ENCODE measurements at regions not wholly inside any gene's neighbourhood (a gene's known extent, or its start where the extent isn't known, plus 50 kb on each side); places are given as distances from the start of the nearest gene placed in this dataset.

DNA sequence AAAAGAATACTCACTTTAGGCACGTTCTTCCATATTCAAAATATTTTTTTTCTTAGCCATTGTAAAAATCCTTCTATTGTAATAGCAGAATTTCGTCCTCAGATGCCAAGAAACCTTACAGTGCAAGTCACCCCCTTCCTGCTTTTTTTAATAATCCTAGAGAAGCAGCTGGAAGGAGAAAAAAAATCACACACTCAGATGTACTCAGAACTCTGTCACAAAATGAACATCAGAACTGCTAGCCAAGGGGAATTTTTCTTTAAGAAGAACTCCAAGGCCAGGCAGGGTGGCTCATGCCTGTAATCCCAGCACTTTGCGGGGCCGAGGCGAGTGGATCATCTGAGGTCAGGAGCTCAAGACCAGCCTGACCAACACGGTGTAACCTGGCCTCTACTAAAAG, 127.3 kb upstream of the SPATS2L start:
- no peak overlapping the region for H3K9ac ChIP-seq (ENCODE audit: low read depth in 1 of 2, low read length in 2 of 2)
- no peaks in the 10 kb centered on the region for H3K9me3 ChIP-seq (ENCODE audit: control insufficient read depth in 2 of 2, low read length in 2 of 2)
- no peaks in the 10 kb centered on the region for H3K4me1 ChIP-seq (ENCODE audit: control insufficient read depth in 2 of 2, insufficient read depth in 2 of 2, low read length in 2 of 2)
- peaks cover 0 to 1% of the 10 kb centered on the region in 2 donors for H3K27me3 ChIP-seq (ENCODE audit: control insufficient read depth in 2 of 2, insufficient read depth in 2 of 2, low read length in 2 of 2)
- no peak overlapping the region for H3K27ac ChIP-seq (ENCODE audit: low read depth in 2 of 2, low read length in 2 of 2)
- H3K36me3 ChIP-seq (ENCODE audit: control insufficient read depth in 2 of 2, insufficient read depth in 2 of 2, low read length in 2 of 2) = no peaks in the 10 kb centered on the region
- H3K4me3 ChIP-seq (ENCODE audit: low read length in 2 of 2) = no peak overlapping the region

DNA sequence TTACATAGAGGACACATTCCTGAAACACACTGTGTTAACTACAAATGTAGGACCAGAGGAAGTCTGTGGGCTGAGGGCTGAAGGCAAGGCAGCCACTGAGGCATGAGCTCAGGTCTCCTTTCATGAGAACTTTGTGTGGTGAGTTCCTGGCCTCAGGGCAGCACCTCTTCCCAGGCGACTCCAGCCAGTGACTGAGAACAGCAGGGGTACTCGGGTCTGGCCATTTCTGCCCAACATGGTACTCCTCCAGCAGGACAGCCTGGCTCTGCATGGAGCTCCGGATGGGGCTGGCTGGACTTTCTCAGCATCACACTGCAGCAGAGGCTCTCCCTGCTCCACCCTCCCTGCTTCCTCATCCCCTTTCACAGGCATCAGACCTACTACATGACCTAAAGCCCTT, 125.5 kb upstream of the SPATS2L start:
- H3K9me3 ChIP-seq (ENCODE audit: control insufficient read depth in 2 of 2, low read length in 2 of 2) = no peaks in the 10 kb centered on the region
- H3K4me3 ChIP-seq (ENCODE audit: low read length in 2 of 2) = no peak overlapping the region
- H3K4me1 ChIP-seq (ENCODE audit: control insufficient read depth in 2 of 2, insufficient read depth in 2 of 2, low read length in 2 of 2) = peaks cover 0 to 2% of the 10 kb centered on the region in 2 donors
- no peak overlapping the region for H3K9ac ChIP-seq (ENCODE audit: low read depth in 1 of 2, low read length in 2 of 2)
- H3K36me3 ChIP-seq (ENCODE audit: control insufficient read depth in 2 of 2, insufficient read depth in 2 of 2, low read length in 2 of 2) = no peaks in the 10 kb centered on the region
- no peak overlapping the region for H3K27ac ChIP-seq (ENCODE audit: low read depth in 2 of 2, low read length in 2 of 2)
- H3K27me3 ChIP-seq (ENCODE audit: control insufficient read depth in 2 of 2, insufficient read depth in 2 of 2, low read length in 2 of 2) = peaks cover 0 to 2% of the 10 kb centered on the region in 2 donors

DNA sequence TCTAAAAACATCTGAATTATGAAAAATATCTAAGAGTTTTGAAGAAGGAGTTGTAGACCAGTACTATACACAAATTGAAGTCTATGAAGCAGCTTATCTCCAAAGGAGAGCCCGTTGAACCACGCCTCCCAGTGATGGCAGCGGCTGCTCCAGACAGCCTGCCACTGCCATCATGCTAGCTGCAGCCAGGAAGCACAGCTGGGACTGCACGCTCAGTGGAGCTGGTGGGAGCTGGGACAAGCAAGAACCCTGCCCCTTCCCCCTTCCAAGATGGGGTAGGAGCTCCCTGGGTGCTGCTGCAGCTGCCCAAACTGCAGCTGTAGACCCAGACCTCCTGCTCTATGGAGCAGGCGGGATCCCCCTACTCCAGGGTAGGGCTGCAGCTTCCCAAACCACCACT, 124.7 kb upstream of the SPATS2L start:
- Histone ChIP-seq H3K27ac (ENCODE audit: low read depth in 2 of 2, low read length in 2 of 2) (no peak overlapping the region), H3K4me1 (ENCODE audit: control insufficient read depth in 2 of 2, insufficient read depth in 2 of 2, low read length in 2 of 2) (peaks cover 0 to 2% of the 10 kb centered on the region in 2 donors), H3K36me3 (ENCODE audit: control insufficient read depth in 2 of 2, insufficient read depth in 2 of 2, low read length in 2 of 2) (no peaks in the 10 kb centered on the region), H3K27me3 (ENCODE audit: control insufficient read depth in 2 of 2, insufficient read depth in 2 of 2, low read length in 2 of 2) (peaks cover 0 to 2% of the 10 kb centered on the region in 2 donors), H3K4me3 (ENCODE audit: low read length in 2 of 2) (no peak overlapping the region), H3K9ac (ENCODE audit: low read depth in 1 of 2, low read length in 2 of 2) (no peak overlapping the region), H3K9me3 (ENCODE audit: control insufficient read depth in 2 of 2, low read length in 2 of 2) (no peaks in the 10 kb centered on the region)

DNA sequence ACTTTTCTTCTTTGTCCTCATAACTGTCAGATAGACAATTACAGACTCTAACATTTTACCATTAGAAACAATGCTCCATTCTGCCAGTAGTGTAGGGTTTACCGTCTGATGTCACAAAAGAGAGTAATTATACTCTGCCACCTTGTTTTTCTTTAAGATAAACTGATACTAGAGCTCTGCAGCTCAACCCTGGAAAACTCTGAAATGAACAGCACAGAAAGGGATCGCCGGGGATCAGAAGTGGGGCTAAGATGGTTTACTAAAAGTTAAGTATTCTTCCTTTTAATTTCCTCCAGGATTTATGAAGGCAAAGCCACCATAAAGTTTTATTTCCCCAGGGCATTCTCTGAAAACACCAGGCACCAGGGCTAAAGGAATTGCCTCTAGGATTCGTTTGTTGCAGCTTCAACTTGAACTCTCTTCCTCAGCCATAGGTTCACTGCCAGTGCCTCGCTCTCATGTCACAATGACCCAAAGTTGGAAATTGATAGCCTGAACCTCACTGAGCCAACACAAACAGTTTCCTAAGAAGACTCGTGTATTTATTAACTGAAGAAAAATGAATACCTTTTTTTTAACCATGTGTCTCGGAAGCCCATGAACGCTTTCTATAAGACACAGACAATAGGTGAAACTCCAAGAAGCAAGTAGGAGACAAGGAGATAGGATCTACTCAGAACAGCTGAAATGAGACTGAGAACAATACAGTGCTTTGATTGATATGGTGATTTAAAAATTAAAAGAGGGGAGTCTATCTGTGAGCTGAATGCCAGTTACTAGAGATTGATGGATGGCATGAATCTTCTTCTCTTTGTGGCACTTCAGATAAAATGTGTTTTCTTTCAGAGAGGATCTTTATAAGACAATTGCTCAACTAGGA, 121.5 kb upstream of the SPATS2L start:
- no peak overlapping the region for H3K9ac ChIP-seq (ENCODE audit: low read depth in 1 of 2, low read length in 2 of 2)
- H3K27ac ChIP-seq (ENCODE audit: low read depth in 2 of 2, low read length in 2 of 2) = no peak overlapping the region
- H3K4me1 ChIP-seq (ENCODE audit: control insufficient read depth in 2 of 2, insufficient read depth in 2 of 2, low read length in 2 of 2) = peaks cover 0 to 2% of the 10 kb centered on the region in 2 donors
- H3K9me3 ChIP-seq (ENCODE audit: control insufficient read depth in 2 of 2, low read length in 2 of 2) = no peaks in the 10 kb centered on the region
- H3K36me3 ChIP-seq (ENCODE audit: control insufficient read depth in 2 of 2, insufficient read depth in 2 of 2, low read length in 2 of 2) = no peaks in the 10 kb centered on the region
- peaks cover 0 to 2% of the 10 kb centered on the region in 2 donors for H3K27me3 ChIP-seq (ENCODE audit: control insufficient read depth in 2 of 2, insufficient read depth in 2 of 2, low read length in 2 of 2)
- no peak overlapping the region for H3K4me3 ChIP-seq (ENCODE audit: low read length in 2 of 2)

DNA sequence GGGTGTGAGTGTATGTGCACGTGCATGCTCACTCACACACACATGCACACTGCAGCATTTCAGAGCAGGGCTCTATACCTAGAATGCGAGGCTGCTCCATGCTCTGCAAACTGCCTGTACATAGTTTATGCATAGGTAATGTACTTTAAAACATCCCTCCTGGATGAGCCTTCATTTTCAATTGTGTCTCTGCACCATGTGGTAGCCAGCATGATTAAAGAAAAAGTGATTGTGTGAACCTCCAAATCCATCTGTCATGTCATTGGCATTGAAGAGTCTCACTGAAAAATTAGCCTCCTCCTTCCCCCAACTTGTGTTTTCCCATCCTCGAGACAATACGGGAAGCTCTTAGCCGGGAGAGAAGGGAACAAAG, 120.9 kb upstream of the SPATS2L start:
- Histone ChIP-seq H3K4me3 (ENCODE audit: low read length in 2 of 2) (no peak overlapping the region), H3K9me3 (ENCODE audit: control insufficient read depth in 2 of 2, low read length in 2 of 2) (no peaks in the 10 kb centered on the region), H3K27me3 (ENCODE audit: control insufficient read depth in 2 of 2, insufficient read depth in 2 of 2, low read length in 2 of 2) (peaks cover 0 to 2% of the 10 kb centered on the region in 2 donors), H3K36me3 (ENCODE audit: control insufficient read depth in 2 of 2, insufficient read depth in 2 of 2, low read length in 2 of 2) (no peaks in the 10 kb centered on the region), H3K27ac (ENCODE audit: low read depth in 2 of 2, low read length in 2 of 2) (no peak overlapping the region), H3K4me1 (ENCODE audit: control insufficient read depth in 2 of 2, insufficient read depth in 2 of 2, low read length in 2 of 2) (peaks cover 0 to 2% of the 10 kb centered on the region in 2 donors), H3K9ac (ENCODE audit: low read depth in 1 of 2, low read length in 2 of 2) (no peak overlapping the region)

DNA sequence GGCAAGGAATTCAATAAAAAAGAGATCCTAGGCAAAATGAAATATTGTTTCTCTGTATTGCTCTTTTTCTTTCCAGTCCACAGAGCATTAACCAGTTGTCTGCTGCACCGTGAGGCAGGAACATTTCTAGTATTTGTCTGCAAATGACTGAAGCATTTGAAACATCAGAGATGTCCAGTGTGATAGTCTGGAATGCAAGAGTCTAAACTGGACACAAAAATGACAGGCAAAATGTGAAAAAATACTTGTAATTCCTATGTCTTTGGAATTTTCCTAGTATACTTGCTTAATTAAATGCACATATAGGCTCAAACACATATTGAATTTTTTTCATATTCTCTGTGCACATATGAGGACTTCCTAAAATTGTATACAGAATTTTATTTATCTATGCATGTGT, 120.5 kb upstream of the SPATS2L start:
- Histone ChIP-seq H3K27me3 (ENCODE audit: control insufficient read depth in 2 of 2, insufficient read depth in 2 of 2, low read length in 2 of 2) (peaks cover 0 to 2% of the 10 kb centered on the region in 2 donors), H3K4me1 (ENCODE audit: control insufficient read depth in 2 of 2, insufficient read depth in 2 of 2, low read length in 2 of 2) (peaks cover 0 to 2% of the 10 kb centered on the region in 2 donors), H3K27ac (ENCODE audit: low read depth in 2 of 2, low read length in 2 of 2) (no peak overlapping the region), H3K9ac (ENCODE audit: low read depth in 1 of 2, low read length in 2 of 2) (no peak overlapping the region), H3K9me3 (ENCODE audit: control insufficient read depth in 2 of 2, low read length in 2 of 2) (no peaks in the 10 kb centered on the region), H3K4me3 (ENCODE audit: low read length in 2 of 2) (no peak overlapping the region), H3K36me3 (ENCODE audit: control insufficient read depth in 2 of 2, insufficient read depth in 2 of 2, low read length in 2 of 2) (no peaks in the 10 kb centered on the region)

DNA sequence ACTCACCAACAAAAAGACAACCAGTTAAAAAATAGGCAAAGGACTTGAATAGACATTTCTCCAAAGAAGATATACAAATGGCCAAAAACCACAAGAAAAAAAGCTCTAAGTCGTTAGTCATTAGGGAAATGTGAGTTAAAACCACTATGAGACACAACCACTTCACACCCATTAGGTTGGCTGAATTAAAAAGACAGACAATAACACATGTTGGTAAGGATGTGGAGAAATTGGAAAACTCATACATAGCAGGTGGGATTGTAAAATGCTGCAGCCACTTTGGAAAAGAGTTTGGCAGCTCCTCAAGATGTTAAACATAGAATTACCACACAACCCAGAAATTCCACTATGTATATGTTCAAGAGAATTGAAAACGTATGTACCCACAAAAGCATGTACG, 117.6 kb upstream of the SPATS2L start:
- Histone ChIP-seq H3K27ac (ENCODE audit: low read depth in 2 of 2, low read length in 2 of 2) (no peak overlapping the region), H3K4me1 (ENCODE audit: control insufficient read depth in 2 of 2, insufficient read depth in 2 of 2, low read length in 2 of 2) (peaks cover 0 to 2% of the 10 kb centered on the region in 2 donors), H3K9me3 (ENCODE audit: control insufficient read depth in 2 of 2, low read length in 2 of 2) (no peaks in the 10 kb centered on the region), H3K36me3 (ENCODE audit: control insufficient read depth in 2 of 2, insufficient read depth in 2 of 2, low read length in 2 of 2) (no peaks in the 10 kb centered on the region), H3K9ac (ENCODE audit: low read depth in 1 of 2, low read length in 2 of 2) (no peak overlapping the region), H3K4me3 (ENCODE audit: low read length in 2 of 2) (no peak overlapping the region), H3K27me3 (ENCODE audit: control insufficient read depth in 2 of 2, insufficient read depth in 2 of 2, low read length in 2 of 2) (peaks cover 0 to 2% of the 10 kb centered on the region in 2 donors)

DNA sequence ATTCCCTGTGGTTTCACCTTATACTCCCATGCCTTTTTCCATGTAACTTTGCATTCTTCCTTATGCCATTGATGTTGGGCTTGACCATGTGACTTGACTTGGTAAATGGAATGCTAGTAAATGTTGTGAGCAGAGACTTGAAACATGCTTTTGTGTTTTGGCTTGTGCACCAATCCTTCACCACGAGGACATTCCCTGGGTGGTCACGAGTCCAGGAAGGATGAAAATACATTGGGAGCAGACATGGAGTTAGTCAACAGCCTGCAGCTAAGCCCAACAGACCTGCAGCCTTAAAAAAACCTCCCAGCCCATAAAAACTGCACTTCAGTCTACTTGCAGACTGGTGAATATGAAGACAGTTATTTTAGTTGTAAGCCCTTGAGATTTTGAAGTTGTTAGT, 116.5 kb upstream of the SPATS2L start:
- no peaks in the 10 kb centered on the region for H3K36me3 ChIP-seq (ENCODE audit: control insufficient read depth in 2 of 2, insufficient read depth in 2 of 2, low read length in 2 of 2)
- H3K4me1 ChIP-seq (ENCODE audit: control insufficient read depth in 2 of 2, insufficient read depth in 2 of 2, low read length in 2 of 2) = no peaks in the 10 kb centered on the region
- H3K27ac ChIP-seq (ENCODE audit: low read depth in 2 of 2, low read length in 2 of 2) = no peak overlapping the region
- no peak overlapping the region for H3K9ac ChIP-seq (ENCODE audit: low read depth in 1 of 2, low read length in 2 of 2)
- H3K27me3 ChIP-seq (ENCODE audit: control insufficient read depth in 2 of 2, insufficient read depth in 2 of 2, low read length in 2 of 2) = no peaks in the 10 kb centered on the region
- no peaks in the 10 kb centered on the region for H3K9me3 ChIP-seq (ENCODE audit: control insufficient read depth in 2 of 2, low read length in 2 of 2)
- H3K4me3 ChIP-seq (ENCODE audit: low read length in 2 of 2) = no peak overlapping the region

DNA sequence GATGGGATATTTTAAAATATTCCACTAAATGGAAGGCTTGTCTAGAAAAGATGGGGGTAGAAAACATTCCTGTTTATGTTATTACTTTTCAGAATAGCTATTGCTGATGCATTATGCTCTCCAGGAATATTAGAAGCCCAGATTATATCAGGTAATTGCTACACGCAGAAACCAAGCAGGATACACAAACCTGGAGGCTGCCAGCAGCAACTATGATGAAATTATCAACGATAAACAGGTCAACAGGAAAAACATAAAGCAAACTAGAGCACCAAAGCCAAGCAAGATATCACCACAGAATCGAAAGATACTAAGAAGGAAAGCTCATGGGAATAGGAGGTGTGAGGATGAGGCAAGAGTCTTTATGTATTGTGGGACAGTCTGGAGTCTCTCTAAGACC, 113.2 kb upstream of the SPATS2L start:
- no peaks in the 10 kb centered on the region for H3K4me1 ChIP-seq (ENCODE audit: control insufficient read depth in 2 of 2, insufficient read depth in 2 of 2, low read length in 2 of 2)
- no peak overlapping the region for H3K27ac ChIP-seq (ENCODE audit: low read depth in 2 of 2, low read length in 2 of 2)
- H3K27me3 ChIP-seq (ENCODE audit: control insufficient read depth in 2 of 2, insufficient read depth in 2 of 2, low read length in 2 of 2) = no peaks in the 10 kb centered on the region
- H3K36me3 ChIP-seq (ENCODE audit: control insufficient read depth in 2 of 2, insufficient read depth in 2 of 2, low read length in 2 of 2) = no peaks in the 10 kb centered on the region
- no peaks in the 10 kb centered on the region for H3K9me3 ChIP-seq (ENCODE audit: control insufficient read depth in 2 of 2, low read length in 2 of 2)
- no peak overlapping the region for H3K9ac ChIP-seq (ENCODE audit: low read depth in 1 of 2, low read length in 2 of 2)
- no peak overlapping the region for H3K4me3 ChIP-seq (ENCODE audit: low read length in 2 of 2)

DNA sequence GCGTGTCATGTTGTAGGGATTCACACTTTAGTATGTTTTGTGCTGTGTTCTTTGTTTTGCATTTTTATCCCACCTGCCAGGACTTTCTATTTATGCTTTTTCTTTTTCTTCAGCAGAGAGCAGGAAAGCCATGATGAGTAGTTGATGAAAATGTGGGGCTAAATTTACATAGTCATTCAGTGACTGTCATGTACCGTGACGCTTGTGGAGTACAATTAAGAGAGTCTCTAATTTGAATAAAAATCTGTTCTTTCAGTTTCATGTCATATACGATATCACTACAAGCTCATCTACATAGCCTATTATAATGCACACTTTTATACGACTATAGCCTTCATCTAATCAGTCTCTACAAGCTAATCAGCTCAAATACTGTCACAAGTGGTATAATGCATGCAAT, 112.7 kb upstream of the SPATS2L start:
- Histone ChIP-seq H3K4me1 (ENCODE audit: control insufficient read depth in 2 of 2, insufficient read depth in 2 of 2, low read length in 2 of 2) (no peaks in the 10 kb centered on the region), H3K9me3 (ENCODE audit: control insufficient read depth in 2 of 2, low read length in 2 of 2) (no peaks in the 10 kb centered on the region), H3K9ac (ENCODE audit: low read depth in 1 of 2, low read length in 2 of 2) (no peak overlapping the region), H3K4me3 (ENCODE audit: low read length in 2 of 2) (no peak overlapping the region), H3K36me3 (ENCODE audit: control insufficient read depth in 2 of 2, insufficient read depth in 2 of 2, low read length in 2 of 2) (no peaks in the 10 kb centered on the region), H3K27me3 (ENCODE audit: control insufficient read depth in 2 of 2, insufficient read depth in 2 of 2, low read length in 2 of 2) (no peaks in the 10 kb centered on the region), H3K27ac (ENCODE audit: low read depth in 2 of 2, low read length in 2 of 2) (no peak overlapping the region)
